ENCODE measurements at regions not wholly inside any gene's neighbourhood (a gene's known extent, or its start where the extent isn't known, plus 50 kb on each side); places are given as distances from the start of the nearest gene placed in this dataset.

DNA sequence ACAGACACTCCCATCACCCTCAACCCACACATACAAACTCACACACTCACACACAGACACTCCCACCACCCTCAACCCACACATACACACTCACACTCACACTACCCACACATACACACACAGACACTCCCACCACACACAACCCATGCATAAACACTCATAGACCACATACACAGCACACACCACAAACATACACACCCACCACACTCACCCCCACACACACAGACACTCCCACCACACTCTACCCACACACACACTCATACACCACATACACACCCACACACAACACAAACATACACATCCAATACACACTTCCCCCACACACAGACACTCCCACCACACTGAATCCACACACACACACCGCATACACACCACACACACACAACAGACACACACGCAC lies 521.2 kb downstream of the TCERG1L start:
- TF ChIP-seq GABPA (IDR thresholded peaks at IDR 0.05; ENCODE audit: low read depth): no peak
- TF ChIP-seq, protein P1, sequence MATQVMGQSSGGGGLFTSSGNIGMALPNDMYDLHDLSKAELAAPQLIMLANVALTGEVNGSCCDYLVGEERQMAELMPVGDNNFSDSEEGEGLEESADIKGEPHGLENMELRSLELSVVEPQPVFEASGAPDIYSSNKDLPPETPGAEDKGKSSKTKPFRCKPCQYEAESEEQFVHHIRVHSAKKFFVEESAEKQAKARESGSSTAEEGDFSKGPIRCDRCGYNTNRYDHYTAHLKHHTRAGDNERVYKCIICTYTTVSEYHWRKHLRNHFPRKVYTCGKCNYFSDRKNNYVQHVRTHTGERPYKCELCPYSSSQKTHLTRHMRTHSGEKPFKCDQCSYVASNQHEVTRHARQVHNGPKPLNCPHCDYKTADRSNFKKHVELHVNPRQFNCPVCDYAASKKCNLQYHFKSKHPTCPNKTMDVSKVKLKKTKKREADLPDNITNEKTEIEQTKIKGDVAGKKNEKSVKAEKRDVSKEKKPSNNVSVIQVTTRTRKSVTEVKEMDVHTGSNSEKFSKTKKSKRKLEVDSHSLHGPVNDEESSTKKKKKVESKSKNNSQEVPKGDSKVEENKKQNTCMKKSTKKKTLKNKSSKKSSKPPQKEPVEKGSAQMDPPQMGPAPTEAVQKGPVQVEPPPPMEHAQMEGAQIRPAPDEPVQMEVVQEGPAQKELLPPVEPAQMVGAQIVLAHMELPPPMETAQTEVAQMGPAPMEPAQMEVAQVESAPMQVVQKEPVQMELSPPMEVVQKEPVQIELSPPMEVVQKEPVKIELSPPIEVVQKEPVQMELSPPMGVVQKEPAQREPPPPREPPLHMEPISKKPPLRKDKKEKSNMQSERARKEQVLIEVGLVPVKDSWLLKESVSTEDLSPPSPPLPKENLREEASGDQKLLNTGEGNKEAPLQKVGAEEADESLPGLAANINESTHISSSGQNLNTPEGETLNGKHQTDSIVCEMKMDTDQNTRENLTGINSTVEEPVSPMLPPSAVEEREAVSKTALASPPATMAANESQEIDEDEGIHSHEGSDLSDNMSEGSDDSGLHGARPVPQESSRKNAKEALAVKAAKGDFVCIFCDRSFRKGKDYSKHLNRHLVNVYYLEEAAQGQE (IDR thresholded peaks at IDR 0.05; ENCODE audit: insufficient replicate concordance, low read depth): no peak
- TF ChIP-seq POLR2AphosphoS5 (IDR thresholded peaks at IDR 0.05; ENCODE audit: low read depth): no peak
- TF ChIP-seq, protein P2, sequence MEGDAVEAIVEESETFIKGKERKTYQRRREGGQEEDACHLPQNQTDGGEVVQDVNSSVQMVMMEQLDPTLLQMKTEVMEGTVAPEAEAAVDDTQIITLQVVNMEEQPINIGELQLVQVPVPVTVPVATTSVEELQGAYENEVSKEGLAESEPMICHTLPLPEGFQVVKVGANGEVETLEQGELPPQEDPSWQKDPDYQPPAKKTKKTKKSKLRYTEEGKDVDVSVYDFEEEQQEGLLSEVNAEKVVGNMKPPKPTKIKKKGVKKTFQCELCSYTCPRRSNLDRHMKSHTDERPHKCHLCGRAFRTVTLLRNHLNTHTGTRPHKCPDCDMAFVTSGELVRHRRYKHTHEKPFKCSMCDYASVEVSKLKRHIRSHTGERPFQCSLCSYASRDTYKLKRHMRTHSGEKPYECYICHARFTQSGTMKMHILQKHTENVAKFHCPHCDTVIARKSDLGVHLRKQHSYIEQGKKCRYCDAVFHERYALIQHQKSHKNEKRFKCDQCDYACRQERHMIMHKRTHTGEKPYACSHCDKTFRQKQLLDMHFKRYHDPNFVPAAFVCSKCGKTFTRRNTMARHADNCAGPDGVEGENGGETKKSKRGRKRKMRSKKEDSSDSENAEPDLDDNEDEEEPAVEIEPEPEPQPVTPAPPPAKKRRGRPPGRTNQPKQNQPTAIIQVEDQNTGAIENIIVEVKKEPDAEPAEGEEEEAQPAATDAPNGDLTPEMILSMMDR (IDR thresholded peaks at IDR 0.05; ENCODE audit: insufficient read depth, low read length): no peak
- no peak overlapping the region for H3K4me3 ChIP-seq (replicated peaks; ENCODE audit: insufficient read depth, low read length)
- no peak overlapping the region for H3K27ac ChIP-seq (replicated peaks)
- H3K27me3 ChIP-seq (ENCODE audit: insufficient read depth, poor library complexity, severe bottlenecking): no peaks in the 10 kb centered on the region
- no peak for DNase-seq (ENCODE audit: low read depth in 1 of 2, low spot score in 1 of 2)

DNA sequence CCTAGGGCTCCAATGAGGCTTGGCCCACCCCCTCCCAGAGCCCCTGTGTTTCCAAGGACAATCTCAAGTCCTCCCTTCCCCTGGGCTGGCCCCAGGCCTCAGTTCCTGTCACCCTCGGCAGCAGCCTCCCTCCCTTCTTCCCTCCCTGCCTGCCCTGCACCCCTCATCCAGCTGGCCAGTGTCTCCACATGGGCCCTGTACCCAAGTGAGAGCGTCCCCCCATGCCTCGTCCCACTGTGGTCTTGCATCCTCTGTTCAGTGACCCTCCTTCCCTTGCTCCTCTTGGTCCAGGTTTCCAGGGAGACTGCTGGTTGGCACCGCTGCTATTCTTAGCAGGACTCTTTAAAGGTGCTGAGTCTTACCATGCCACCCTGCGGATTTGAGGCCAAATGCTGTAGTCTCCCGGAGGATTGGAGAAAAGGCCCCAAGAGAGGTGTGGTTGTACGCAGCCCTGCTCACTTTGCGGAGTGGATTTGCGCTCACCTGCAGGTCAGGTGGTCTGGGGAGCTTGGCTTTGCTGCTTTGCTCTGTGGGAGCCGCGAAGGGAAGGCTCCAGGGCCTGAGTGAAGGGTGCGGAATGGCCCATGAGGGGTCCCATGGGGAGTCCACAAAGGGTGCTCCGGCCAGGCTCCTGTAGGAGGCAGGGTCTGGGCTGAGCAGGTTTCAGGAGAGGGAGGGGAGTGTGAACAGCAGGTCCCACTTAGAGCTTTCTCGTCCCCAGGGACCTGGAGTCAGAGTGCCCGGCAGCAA lies 519.2 kb downstream of the TCERG1L start:
- Histone ChIP-seq H3K27me3 (ENCODE audit: insufficient read depth, poor library complexity, severe bottlenecking) (no peaks in the 10 kb centered on the region), H3K27ac (replicated peaks) (no peak overlapping the region), H3K4me3 (replicated peaks; ENCODE audit: insufficient read depth, low read length) (no peak overlapping the region)
- TF ChIP-seq, protein P1 (IDR thresholded peaks at IDR 0.05; ENCODE audit: insufficient replicate concordance, low read depth): no peak
- TF ChIP-seq POLR2AphosphoS5 (IDR thresholded peaks at IDR 0.05; ENCODE audit: low read depth) (no peak), SPI1 (IDR thresholded peaks at IDR 0.05; ENCODE audit: borderline replicate concordance, low read depth) (no peak)
- TF ChIP-seq, protein P2 (IDR thresholded peaks at IDR 0.05; ENCODE audit: insufficient read depth, low read length): no peak
- DNase-seq (ENCODE audit: low read depth in 1 of 2, low spot score in 1 of 2): no peak

DNA sequence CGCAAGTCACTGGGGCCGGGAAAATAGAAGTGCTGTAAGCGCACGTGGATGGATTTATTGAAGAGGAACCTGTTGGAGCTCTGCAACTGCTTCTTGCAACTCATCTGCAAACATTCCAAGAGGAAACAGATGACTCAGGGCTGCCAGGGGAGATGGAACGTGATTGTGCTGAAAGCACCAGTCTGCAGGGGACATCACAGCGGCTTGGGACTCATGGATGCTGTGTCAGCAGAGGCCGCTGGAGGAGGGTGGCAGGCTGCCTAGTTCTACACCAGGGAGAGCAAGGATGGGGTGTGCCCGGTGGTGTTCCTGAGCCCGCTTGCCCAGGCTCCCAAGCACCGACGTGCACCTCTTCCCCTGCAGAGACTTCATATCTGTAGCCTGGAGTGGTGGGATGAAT lies 515.7 kb downstream of the TCERG1L start:
- TF ChIP-seq, protein P1 (IDR thresholded peaks at IDR 0.05; ENCODE audit: insufficient replicate concordance, low read depth): no peak
- TF ChIP-seq POLR2AphosphoS5 (IDR thresholded peaks at IDR 0.05; ENCODE audit: low read depth) (no peak), SPI1 (IDR thresholded peaks at IDR 0.05; ENCODE audit: borderline replicate concordance, low read depth) (no peak), GABPA (IDR thresholded peaks at IDR 0.05; ENCODE audit: low read depth) (no peak)
- TF ChIP-seq, protein P2 (IDR thresholded peaks at IDR 0.05; ENCODE audit: insufficient read depth, low read length): no peak
- Histone ChIP-seq H3K4me3 (replicated peaks; ENCODE audit: insufficient read depth, low read length) (no peak overlapping the region), H3K27me3 (ENCODE audit: insufficient read depth, poor library complexity, severe bottlenecking) (no peaks in the 10 kb centered on the region), H3K27ac (replicated peaks) (no peak overlapping the region)
- DNase-seq (ENCODE audit: low read depth in 1 of 2, low spot score in 1 of 2): no peak
